HG03442 (cell line): ENCODE measurements at regions not wholly inside any gene's neighbourhood (a gene's known extent, or its start where the extent isn't known, plus 50 kb on each side); places are given as distances from the start of the nearest gene placed in this dataset.

ENCODE experiments used
- ATAC-seq: cut with Tn5 transposase; IDR thresholded peaks from one replicate; pipeline ENCODE4 v1.9.1; 2021; ENCODE audit warnings: mild to moderate bottlenecking, moderate library complexity; ENCODE audit not compliant: unreplicated experiment

- no peak for ATAC-seq
Measured at GRCh38 chr6:147621263-147621662, 112.8 kb downstream of the SAMD5 start.

- no peak for ATAC-seq
Measured at GRCh38 chr6:147621961-147622360, 113.5 kb downstream of the SAMD5 start.

- ATAC-seq, result no peak
Measured at GRCh38 chr6:147624946-147625515, 116.5 kb downstream of the SAMD5 start.

GRCh38 chr6:147625946-147626345 lies 117.5 kb downstream of the SAMD5 start:
- no peak for ATAC-seq

- no peak for ATAC-seq
Measured at GRCh38 chr6:147627411-147627810, 118.9 kb downstream of the SAMD5 start.

- no peak for ATAC-seq
Measured at GRCh38 chr6:147633191-147633590, 124.7 kb downstream of the SAMD5 start.

GRCh38 chr6:147637620-147638195 lies 129.2 kb downstream of the SAMD5 start:
- no peak for ATAC-seq

GRCh38 chr6:147639279-147639678 lies 130.8 kb downstream of the SAMD5 start:
- ATAC-seq, result no peak

- no peak for ATAC-seq
Measured at GRCh38 chr6:147640606-147641005, 132.1 kb downstream of the SAMD5 start.

GRCh38 chr6:147641511-147641910 lies 133.0 kb downstream of the SAMD5 start:
- no peak for ATAC-seq

- ATAC-seq, result no peak
Measured at GRCh38 chr6:147642458-147642857, 134.0 kb downstream of the SAMD5 start.

- ATAC-seq, result no peak
Measured at GRCh38 chr6:147643341-147644200, 135.1 kb downstream of the SAMD5 start.

- no peak for ATAC-seq
Measured at GRCh38 chr6:147648916-147649315, 140.4 kb downstream of the SAMD5 start.

GRCh38 chr6:147651249-147652063 lies 143.0 kb downstream of the SAMD5 start:
- no peak for ATAC-seq

GRCh38 chr6:147653631-147654030 lies 145.1 kb downstream of the SAMD5 start:
- no peak for ATAC-seq

- no peak for ATAC-seq
Measured at GRCh38 chr6:147654103-147654845, 145.8 kb downstream of the SAMD5 start.

GRCh38 chr6:147660334-147661311 lies 152.1 kb downstream of the SAMD5 start:
- ATAC-seq, result no peak

- ATAC-seq, result no peak
Measured at GRCh38 chr6:147662646-147663045, 154.2 kb downstream of the SAMD5 start.

GRCh38 chr6:147664092-147664491 lies 155.6 kb downstream of the SAMD5 start:
- no peak for ATAC-seq
